ENCODE measurements at regions not wholly inside any gene's neighbourhood (a gene's known extent, or its start where the extent isn't known, plus 50 kb on each side); places are given as distances from the start of the nearest gene placed in this dataset.

DNA sequence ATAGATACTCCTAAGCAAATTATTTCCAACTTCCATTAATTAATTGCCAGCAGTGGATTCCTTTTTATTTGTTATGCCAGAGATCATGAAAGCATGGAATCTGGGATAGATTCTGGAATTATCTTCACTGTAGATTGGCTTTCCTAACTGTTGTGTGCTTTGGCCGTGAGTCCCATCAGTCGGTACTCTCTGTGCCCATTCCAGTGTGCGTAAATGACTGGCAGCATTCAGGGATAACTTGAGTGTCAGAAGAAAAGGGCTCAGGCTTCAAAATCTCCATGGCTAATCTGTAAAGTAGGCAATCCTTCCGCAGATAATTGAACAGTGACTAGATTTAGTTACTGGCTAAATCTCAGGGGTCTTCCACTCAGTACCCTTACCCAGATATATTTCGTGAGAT, 76.8 kb upstream of the TMEM164 start:
- no peak for DNase-seq

DNA sequence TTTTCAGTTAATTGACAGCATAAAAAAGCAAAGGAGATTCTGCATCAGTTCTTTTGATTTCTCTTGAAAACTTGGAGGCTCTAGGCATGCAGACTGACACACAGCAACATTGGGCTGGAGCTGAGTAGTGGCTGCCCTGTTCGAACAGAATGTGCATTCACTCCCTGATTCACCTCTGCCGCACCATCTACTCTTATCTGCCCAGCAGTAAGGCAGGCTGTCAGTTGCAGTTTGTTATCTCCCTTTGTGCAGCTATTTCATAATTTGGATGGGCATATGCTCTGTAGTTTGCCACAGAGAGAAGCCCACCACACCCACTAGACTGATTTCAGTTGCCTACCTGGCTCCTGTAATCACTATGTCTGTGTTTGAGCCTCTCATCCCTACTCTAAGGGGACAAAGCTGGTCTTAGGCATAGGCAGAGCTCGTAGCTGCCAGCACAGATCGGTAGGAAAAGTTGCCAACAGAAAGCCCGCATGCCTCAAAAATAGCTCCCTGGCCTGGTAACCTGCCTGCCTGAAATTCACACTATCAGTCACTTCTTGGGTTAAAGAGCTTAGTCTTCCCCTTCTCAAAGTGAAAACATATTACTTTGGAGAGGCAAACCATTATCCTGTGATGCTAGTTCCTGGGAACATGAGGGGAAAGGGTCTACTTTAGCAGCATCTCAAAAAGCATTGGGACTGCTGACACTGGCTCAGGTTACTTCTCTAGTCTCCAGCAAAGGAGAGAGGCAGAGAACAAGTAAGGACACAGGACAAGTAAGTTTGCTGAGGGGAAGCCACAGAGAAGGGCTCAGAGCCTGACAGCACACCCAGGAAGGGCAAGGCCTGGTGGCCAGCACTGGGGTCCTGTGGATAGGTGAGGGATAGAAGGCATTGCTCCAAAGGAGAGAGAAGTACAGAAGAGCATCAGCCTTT, 75.9 kb upstream of the TMEM164 start:
- no peak for DNase-seq
- TF ChIP-seq EP300 (IDR thresholded peaks at IDR 0.05) (no peak), POLR2A (IDR thresholded peaks at IDR 0.05) (no peak)
- TF ChIP-seq, protein P1, sequence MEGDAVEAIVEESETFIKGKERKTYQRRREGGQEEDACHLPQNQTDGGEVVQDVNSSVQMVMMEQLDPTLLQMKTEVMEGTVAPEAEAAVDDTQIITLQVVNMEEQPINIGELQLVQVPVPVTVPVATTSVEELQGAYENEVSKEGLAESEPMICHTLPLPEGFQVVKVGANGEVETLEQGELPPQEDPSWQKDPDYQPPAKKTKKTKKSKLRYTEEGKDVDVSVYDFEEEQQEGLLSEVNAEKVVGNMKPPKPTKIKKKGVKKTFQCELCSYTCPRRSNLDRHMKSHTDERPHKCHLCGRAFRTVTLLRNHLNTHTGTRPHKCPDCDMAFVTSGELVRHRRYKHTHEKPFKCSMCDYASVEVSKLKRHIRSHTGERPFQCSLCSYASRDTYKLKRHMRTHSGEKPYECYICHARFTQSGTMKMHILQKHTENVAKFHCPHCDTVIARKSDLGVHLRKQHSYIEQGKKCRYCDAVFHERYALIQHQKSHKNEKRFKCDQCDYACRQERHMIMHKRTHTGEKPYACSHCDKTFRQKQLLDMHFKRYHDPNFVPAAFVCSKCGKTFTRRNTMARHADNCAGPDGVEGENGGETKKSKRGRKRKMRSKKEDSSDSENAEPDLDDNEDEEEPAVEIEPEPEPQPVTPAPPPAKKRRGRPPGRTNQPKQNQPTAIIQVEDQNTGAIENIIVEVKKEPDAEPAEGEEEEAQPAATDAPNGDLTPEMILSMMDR (IDR thresholded peaks at IDR 0.05): no peak
- 74 to 80% (median 75%) methylated on average over 5 of the region's 5 CpGs for WGBS, 3 donors
- no peaks in the 10 kb centered on the region for H3K9me3 ChIP-seq
- H3K27ac ChIP-seq: no peak overlapping the region
- H3K36me3 ChIP-seq: no peaks in the 10 kb centered on the region
- H3K4me1 ChIP-seq (ENCODE audit: insufficient read depth): no peaks in the 10 kb centered on the region
- intact Hi-C loops (cut with DNase I): no loop called here
- H3K27me3 ChIP-seq: no peaks in the 10 kb centered on the region
- H3K4me3 ChIP-seq: no peak overlapping the region

More for the DNA sequence above, 76.8 kb upstream of the TMEM164 start:
- H3K4me3 ChIP-seq: no peak overlapping the region
- TF ChIP-seq POLR2A (IDR thresholded peaks at IDR 0.05): no peak
- no peak for TF ChIP-seq EP300 (IDR thresholded peaks at IDR 0.05)
- TF ChIP-seq, protein P1 (IDR thresholded peaks at IDR 0.05): no peak
- no peak overlapping the region for H3K27ac ChIP-seq
- no peaks in the 10 kb centered on the region for H3K9me3 ChIP-seq
- H3K4me1 ChIP-seq (ENCODE audit: insufficient read depth): no peaks in the 10 kb centered on the region
- WGBS, 3 donors: 85 to 88% (median 86%) methylated on average over 5 of the region's 5 CpGs
- intact Hi-C loops (cut with DNase I): no loop called here
- no peaks in the 10 kb centered on the region for H3K36me3 ChIP-seq
- H3K27me3 ChIP-seq: no peaks in the 10 kb centered on the region

DNA sequence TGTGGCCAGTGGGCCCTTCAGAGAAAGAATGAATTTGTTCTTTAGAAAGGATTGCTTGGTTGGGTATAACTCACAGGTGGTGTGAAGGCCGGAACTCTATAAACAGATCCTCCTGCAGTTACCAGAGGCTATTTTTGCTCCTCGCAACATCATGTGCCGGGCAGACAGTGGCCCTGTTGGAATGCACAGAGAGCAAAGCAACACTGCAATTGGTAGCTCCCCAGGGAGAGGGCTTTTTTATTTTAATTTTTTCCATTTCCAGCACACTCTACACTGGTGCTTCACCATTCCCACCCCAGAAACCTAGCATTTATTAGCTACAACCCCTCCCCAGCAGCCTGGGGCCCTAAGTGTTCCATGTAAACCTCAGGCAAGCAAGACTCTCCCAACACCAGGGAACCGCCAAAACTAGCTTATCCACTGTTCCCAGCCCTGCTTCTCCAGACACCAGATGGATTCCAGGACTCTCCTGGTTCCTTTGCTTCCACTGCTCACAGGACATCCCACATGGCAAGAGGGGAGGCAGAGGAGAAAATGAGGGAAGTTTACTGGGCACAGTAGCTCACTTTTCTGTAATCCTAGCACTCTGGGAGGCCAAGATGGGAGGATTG, 75.1 kb upstream of the TMEM164 start:
- H3K4me1 ChIP-seq (ENCODE audit: insufficient read depth): no peaks in the 10 kb centered on the region
- H3K9me3 ChIP-seq: no peaks in the 10 kb centered on the region
- H3K36me3 ChIP-seq: no peaks in the 10 kb centered on the region
- WGBS, 3 donors: 48 to 64% (median 52%) methylated on average over 4 of the region's 4 CpGs
- DNase-seq: no peak
- no peak overlapping the region for H3K27ac ChIP-seq
- H3K4me3 ChIP-seq: no peak overlapping the region
- H3K27me3 ChIP-seq: no peaks in the 10 kb centered on the region
- intact Hi-C loops (cut with DNase I): no loop called here
- no peak for TF ChIP-seq POLR2A (IDR thresholded peaks at IDR 0.05)
- TF ChIP-seq, protein P1 (IDR thresholded peaks at IDR 0.05): no peak
- no peak for TF ChIP-seq EP300 (IDR thresholded peaks at IDR 0.05)

DNA sequence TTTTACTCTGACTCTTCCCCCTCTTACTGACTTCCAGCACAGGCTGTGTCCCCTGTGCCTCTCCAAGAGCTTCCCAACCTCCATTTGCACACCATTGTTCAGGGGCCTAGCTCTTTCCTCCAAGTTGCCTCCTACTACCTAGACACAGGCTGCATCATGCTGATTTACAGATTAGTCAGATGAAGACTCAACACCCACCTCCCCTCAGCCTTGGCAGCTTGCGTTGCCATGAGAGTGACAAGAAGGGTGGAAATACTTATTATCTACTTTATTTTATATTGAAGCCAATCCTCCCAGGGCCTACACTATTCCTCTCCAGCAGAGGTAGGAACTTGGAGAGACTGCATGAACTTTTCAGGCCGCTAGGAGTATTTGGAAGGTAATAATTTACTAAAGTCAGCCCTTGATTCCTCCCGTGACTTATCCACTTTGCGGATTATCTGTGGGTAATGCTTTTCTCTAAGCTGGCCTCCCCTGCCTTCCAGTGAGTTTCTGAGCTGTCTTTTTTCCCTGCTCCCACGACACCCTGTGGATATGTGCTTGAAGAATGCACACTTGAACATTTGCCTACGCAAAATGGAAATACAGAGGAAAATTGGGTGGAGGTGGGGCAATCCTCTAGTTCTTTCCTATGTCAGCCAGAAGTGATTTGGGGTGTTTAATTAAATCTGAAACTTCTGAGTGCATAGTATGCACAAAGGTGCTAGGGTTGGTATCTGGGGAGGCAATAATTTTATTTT, 74.1 kb upstream of the TMEM164 start:
- 70 to 71% (median 70%) methylated on average over 6 of the region's 6 CpGs for WGBS, 3 donors
- H3K4me3 ChIP-seq: no peak overlapping the region
- no peaks in the 10 kb centered on the region for H3K4me1 ChIP-seq (ENCODE audit: insufficient read depth)
- H3K36me3 ChIP-seq: no peaks in the 10 kb centered on the region
- H3K27ac ChIP-seq: no peak overlapping the region
- TF ChIP-seq POLR2A (IDR thresholded peaks at IDR 0.05) (no peak), EP300 (IDR thresholded peaks at IDR 0.05) (no peak)
- TF ChIP-seq, protein P1 (IDR thresholded peaks at IDR 0.05): no peak
- no peak for DNase-seq
- no peaks in the 10 kb centered on the region for H3K27me3 ChIP-seq
- no peaks in the 10 kb centered on the region for H3K9me3 ChIP-seq
- intact Hi-C loops (cut with DNase I): no loop called here

All from ovary (tissue), 7 donors.